Subcutaneous abdominal adipose tissue (tissue), 5 donors: ENCODE measurements at regions not wholly inside any gene's neighbourhood (a gene's known extent, or its start where the extent isn't known, plus 50 kb on each side); places are given as distances from the start of the nearest gene placed in this dataset.

ENCODE experiments used
- H3K27ac ChIP-seq: one replicate; pipeline ENCODE4 v1.7.0; 2013; ENCODE audit warnings: low read depth, mild to moderate bottlenecking, inconsistent platforms, low read length, moderate library complexity
- H3K27me3 ChIP-seq, 5 donors: one replicate each; pipeline ENCODE4 v1.7.0; 2013; ENCODE audit warnings: low read length in 5 of 5, inconsistent platforms in 1 of 5; ENCODE audit not compliant: control insufficient read depth in 5 of 5, insufficient read depth in 4 of 5
- H3K36me3 ChIP-seq, 5 donors: one replicate each; pipeline ENCODE4 v1.7.0; 2013; ENCODE audit warnings: low read length in 5 of 5; ENCODE audit not compliant: control insufficient read depth in 5 of 5, insufficient read depth in 5 of 5
- H3K4me1 ChIP-seq, 5 donors: one replicate each; pipeline ENCODE4 v1.7.0; 2013; ENCODE audit warnings: low read length in 5 of 5, mild to moderate bottlenecking in 3 of 5, moderate library complexity in 1 of 5; ENCODE audit not compliant: control insufficient read depth in 5 of 5, insufficient read depth in 5 of 5
- H3K4me3 ChIP-seq, 5 donors: one replicate each; pipeline ENCODE4 v1.7.0; 2013; ENCODE audit warnings: low read length in 5 of 5, low read depth in 1 of 5
- H3K9ac ChIP-seq, 5 donors: one replicate each; pipeline ENCODE4 v1.7.0; 2013; ENCODE audit warnings: low read length in 5 of 5, mild to moderate bottlenecking in 4 of 5, moderate library complexity in 3 of 5
- H3K9me3 ChIP-seq, 5 donors: one replicate each; pipeline ENCODE4 v1.7.0; 2013; ENCODE audit warnings: low read length in 5 of 5; ENCODE audit not compliant: control insufficient read depth in 5 of 5
- donor health status: healthy.
- donor health status: healthy.
- donor health status: healthy.
- donor health status: healthy.
- donor health status: healthy.

GRCh38 chr2:120938045-120938771 lies 202.5 kb downstream of the GLI2 start:
- no peak overlapping the region for H3K4me3 ChIP-seq
- H3K36me3 ChIP-seq: no peaks in the 10 kb centered on the region
- peaks cover 0 to 12% (median 0%) of the 10 kb centered on the region in 5 donors for H3K27me3 ChIP-seq
- H3K9me3 ChIP-seq: peaks cover 0 to 4% (median 0%) of the 10 kb centered on the region in 5 donors
- no peak overlapping the region for H3K9ac ChIP-seq
- H3K4me1 ChIP-seq: peaks cover 3 to 38% (median 28%) of the 10 kb centered on the region in 5 donors
- no peak overlapping the region for H3K27ac ChIP-seq

- no peak overlapping the region for H3K9ac ChIP-seq
- H3K4me1 ChIP-seq: peaks cover 3 to 33% (median 28%) of the 10 kb centered on the region in 5 donors
- peaks cover 0 to 4% (median 0%) of the 10 kb centered on the region in 5 donors for H3K9me3 ChIP-seq
- H3K4me3 ChIP-seq: no peak overlapping the region
- no peaks in the 10 kb centered on the region for H3K36me3 ChIP-seq
- H3K27me3 ChIP-seq: peaks cover 0 to 10% (median 2%) of the 10 kb centered on the region in 5 donors
- no peak overlapping the region for H3K27ac ChIP-seq
Measured at GRCh38 chr2:120939595-120940318, 204.1 kb downstream of the GLI2 start.

- no peak overlapping the region for H3K27ac ChIP-seq
- no peak overlapping the region for H3K9ac ChIP-seq
- no peak overlapping the region for H3K4me3 ChIP-seq
- peaks cover 0 to 8% (median 2%) of the 10 kb centered on the region in 5 donors for H3K27me3 ChIP-seq
- H3K36me3 ChIP-seq: no peaks in the 10 kb centered on the region
- H3K9me3 ChIP-seq: peaks cover 0 to 4% (median 0%) of the 10 kb centered on the region in 5 donors
- peaks cover 0 to 29% (median 23%) of the 10 kb centered on the region in 5 donors for H3K4me1 ChIP-seq
Measured at GRCh38 chr2:120940319-120940696, 204.6 kb downstream of the GLI2 start.

GRCh38 chr2:120940726-120941256 lies 205.1 kb downstream of the GLI2 start:
- no peak overlapping the region for H3K4me3 ChIP-seq
- no peak overlapping the region for H3K27ac ChIP-seq
- peaks cover 0 to 4% (median 0%) of the 10 kb centered on the region in 5 donors for H3K9me3 ChIP-seq
- H3K9ac ChIP-seq: no peak overlapping the region
- H3K27me3 ChIP-seq: peaks cover 0 to 8% (median 2%) of the 10 kb centered on the region in 5 donors
- H3K36me3 ChIP-seq: no peaks in the 10 kb centered on the region
- H3K4me1 ChIP-seq: peaks cover 0 to 26% (median 19%) of the 10 kb centered on the region in 5 donors

- peaks cover 0 to 19% (median 17%) of the 10 kb centered on the region in 5 donors for H3K4me1 ChIP-seq
- H3K9me3 ChIP-seq: peaks cover 0 to 4% (median 0%) of the 10 kb centered on the region in 5 donors
- no peak overlapping the region for H3K9ac ChIP-seq
- no peaks in the 10 kb centered on the region for H3K36me3 ChIP-seq
- H3K27me3 ChIP-seq: peaks cover 0 to 4% (median 1%) of the 10 kb centered on the region in 5 donors
- H3K4me3 ChIP-seq: no peak overlapping the region
- H3K27ac ChIP-seq: no peak overlapping the region
Measured at GRCh38 chr2:120941571-120942120, 206.0 kb downstream of the GLI2 start.

- Histone ChIP-seq H3K4me3 (no peak overlapping the region), H3K4me1 (peaks cover 0 to 9% (median 7%) of the 10 kb centered on the region in 5 donors), H3K9me3 (peaks cover 0 to 4% (median 0%) of the 10 kb centered on the region in 5 donors), H3K27me3 (peaks cover 0 to 4% (median 0%) of the 10 kb centered on the region in 5 donors), H3K27ac (no peak overlapping the region), H3K36me3 (no peaks in the 10 kb centered on the region), H3K9ac (no peak overlapping the region)
Measured at GRCh38 chr2:120942658-120943057, 207.0 kb downstream of the GLI2 start.

- Histone ChIP-seq H3K36me3 (no peaks in the 10 kb centered on the region), H3K4me1 (peaks cover 0 to under 1% (median 0%) of the 10 kb centered on the region in 5 donors), H3K27ac (no peak overlapping the region), H3K4me3 (no peak overlapping the region), H3K9me3 (peaks cover 0 to 4% (median 0%) of the 10 kb centered on the region in 5 donors), H3K27me3 (peaks cover 0 to 9% (median under 1%) of the 10 kb centered on the region in 5 donors), H3K9ac (no peak overlapping the region)
Measured at GRCh38 chr2:120943403-120944034, 207.9 kb downstream of the GLI2 start.

GRCh38 chr2:120944575-120944974 lies 208.9 kb downstream of the GLI2 start:
- no peaks in the 10 kb centered on the region for H3K4me1 ChIP-seq
- peaks cover 0 to 4% (median 0%) of the 10 kb centered on the region in 5 donors for H3K9me3 ChIP-seq
- no peak overlapping the region for H3K4me3 ChIP-seq
- H3K27me3 ChIP-seq: peaks cover 0 to 14% (median 2%) of the 10 kb centered on the region in 5 donors
- H3K36me3 ChIP-seq: no peaks in the 10 kb centered on the region
- H3K9ac ChIP-seq: no peak overlapping the region
- no peak overlapping the region for H3K27ac ChIP-seq

- no peak overlapping the region for H3K9ac ChIP-seq
- H3K4me3 ChIP-seq: no peak overlapping the region
- H3K27ac ChIP-seq: no peak overlapping the region
- H3K27me3 ChIP-seq: peaks cover 0 to 14% (median 2%) of the 10 kb centered on the region in 5 donors
- H3K4me1 ChIP-seq: no peaks in the 10 kb centered on the region
- peaks cover 0 to 4% (median 0%) of the 10 kb centered on the region in 5 donors for H3K9me3 ChIP-seq
- H3K36me3 ChIP-seq: no peaks in the 10 kb centered on the region
Measured at GRCh38 chr2:120945091-120945490, 209.4 kb downstream of the GLI2 start.
